PFSK-1 (cell line): ENCODE measurements at regions not wholly inside any gene's neighbourhood (a gene's known extent, or its start where the extent isn't known, plus 50 kb on each side); places are given as distances from the start of the nearest gene placed in this dataset.

ENCODE experiments used
- POLR2AphosphoS5 ChIP-seq: IDR thresholded peaks from 2 replicates; pipeline ENCODE4 v1.6.1; 2012; ENCODE audit warnings: low read depth, mild to moderate bottlenecking, control low read depth, low read length, moderate library complexity
- TAF1 ChIP-seq: IDR thresholded peaks from 2 replicates; pipeline ENCODE4 v1.6.1; 2012; ENCODE audit warnings: low read length, control low read depth, borderline replicate concordance; ENCODE audit not compliant: insufficient read depth
- TF ChIP-seq, protein P1 (sequence below), 2 experiments: IDR thresholded peaks; 2 replicates each; pipeline versions ENCODE4 v1.6.1 to v1.8.0; 2011 to 2012; ENCODE audit warnings: low read depth in 2 of 2, low read length in 2 of 2, control low read depth in 1 of 2, inconsistent platforms in 1 of 2, mild to moderate bottlenecking in 1 of 2, moderate library complexity in 1 of 2; ENCODE audit not compliant: insufficient read depth in 1 of 2

DNA sequence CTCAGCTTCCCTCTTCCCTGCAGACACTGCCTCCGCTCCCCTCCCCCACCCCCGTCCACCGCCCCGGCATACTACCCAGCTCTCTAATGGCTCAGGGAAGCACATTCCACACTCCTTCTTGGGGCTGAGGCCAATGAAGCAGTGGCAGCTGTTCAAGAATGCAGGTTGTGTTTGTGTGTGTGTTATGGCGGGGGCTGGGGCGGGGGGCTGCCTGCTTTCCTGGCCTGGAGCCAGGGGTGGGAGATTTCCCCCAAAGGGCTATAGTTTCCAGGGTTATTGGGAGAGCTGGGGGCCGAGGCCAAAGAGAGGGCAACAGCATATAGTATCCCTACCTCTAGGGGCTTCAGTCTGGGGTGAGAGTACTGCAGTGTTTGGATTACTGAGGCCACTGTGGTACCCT, 149.4 kb downstream of the EFNB1 start:
- TF ChIP-seq, protein P1, sequence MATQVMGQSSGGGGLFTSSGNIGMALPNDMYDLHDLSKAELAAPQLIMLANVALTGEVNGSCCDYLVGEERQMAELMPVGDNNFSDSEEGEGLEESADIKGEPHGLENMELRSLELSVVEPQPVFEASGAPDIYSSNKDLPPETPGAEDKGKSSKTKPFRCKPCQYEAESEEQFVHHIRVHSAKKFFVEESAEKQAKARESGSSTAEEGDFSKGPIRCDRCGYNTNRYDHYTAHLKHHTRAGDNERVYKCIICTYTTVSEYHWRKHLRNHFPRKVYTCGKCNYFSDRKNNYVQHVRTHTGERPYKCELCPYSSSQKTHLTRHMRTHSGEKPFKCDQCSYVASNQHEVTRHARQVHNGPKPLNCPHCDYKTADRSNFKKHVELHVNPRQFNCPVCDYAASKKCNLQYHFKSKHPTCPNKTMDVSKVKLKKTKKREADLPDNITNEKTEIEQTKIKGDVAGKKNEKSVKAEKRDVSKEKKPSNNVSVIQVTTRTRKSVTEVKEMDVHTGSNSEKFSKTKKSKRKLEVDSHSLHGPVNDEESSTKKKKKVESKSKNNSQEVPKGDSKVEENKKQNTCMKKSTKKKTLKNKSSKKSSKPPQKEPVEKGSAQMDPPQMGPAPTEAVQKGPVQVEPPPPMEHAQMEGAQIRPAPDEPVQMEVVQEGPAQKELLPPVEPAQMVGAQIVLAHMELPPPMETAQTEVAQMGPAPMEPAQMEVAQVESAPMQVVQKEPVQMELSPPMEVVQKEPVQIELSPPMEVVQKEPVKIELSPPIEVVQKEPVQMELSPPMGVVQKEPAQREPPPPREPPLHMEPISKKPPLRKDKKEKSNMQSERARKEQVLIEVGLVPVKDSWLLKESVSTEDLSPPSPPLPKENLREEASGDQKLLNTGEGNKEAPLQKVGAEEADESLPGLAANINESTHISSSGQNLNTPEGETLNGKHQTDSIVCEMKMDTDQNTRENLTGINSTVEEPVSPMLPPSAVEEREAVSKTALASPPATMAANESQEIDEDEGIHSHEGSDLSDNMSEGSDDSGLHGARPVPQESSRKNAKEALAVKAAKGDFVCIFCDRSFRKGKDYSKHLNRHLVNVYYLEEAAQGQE (IDR thresholded peaks at IDR 0.05; ENCODE audit: insufficient read depth in 1 of 2, low read depth in 2 of 2, low read length in 2 of 2) = no peak
- no peak for TF ChIP-seq TAF1
- no peak for TF ChIP-seq POLR2AphosphoS5
